IMR-90 (cell line): ENCODE measurements at regions not wholly inside any gene's neighbourhood (a gene's known extent, or its start where the extent isn't known, plus 50 kb on each side); places are given as distances from the start of the nearest gene placed in this dataset.

Source experiments
- ATAC-seq: fragments of 200-7000 bp; cut with Tn5 transposase; 2 replicates; pipeline ENCODE4 v1.9.1; 2020; ENCODE audit warnings: low read depth, mild to moderate bottlenecking, moderate library complexity
- BruUV-seq: library from RNA; stranded (reverse); fragments of 400-500 nt; replicated peaks from 2 replicates; lab custom pipeline; 2021; lab: Mats Ljungman, UMichigan
- CTCF ChIA-PET: fragments of 300-600 bp; formaldehyde crosslinking; extraction: SDS; loops from one replicate; lab custom pipeline; 2021; ENCODE audit warnings: antibody characterized with exemption; lab: Yijun Ruan, JAX
- POLR2A ChIA-PET: fragments of 300-600 bp; sonication (Branson Sonifier 250); formaldehyde crosslinking; loops from one replicate; lab custom pipeline; 2022; ENCODE audit warnings: antibody characterized with exemption; ENCODE audit not compliant: unreplicated experiment; lab: Charles Lee
- DNase-seq: peaks from one replicate; pipeline ENCODE4 v3.0.0; 2013
- H2AFZ ChIP-seq: replicated peaks from 2 replicates; pipeline ENCODE3; 2013; ENCODE audit warnings: low read length, mild to moderate bottlenecking; ENCODE audit not compliant: poor library complexity
- H2AK5ac ChIP-seq: 2 replicates; pipeline ENCODE4 v1.6.1; 2013; ENCODE audit warnings: low read depth, low read length, inconsistent platforms
- H2AK9ac ChIP-seq: replicated peaks from 2 replicates; pipeline ENCODE3; 2013; ENCODE audit warnings: mild to moderate bottlenecking, low read depth, low read length, moderate library complexity; ENCODE audit not compliant: poor library complexity
- H2BK120ac ChIP-seq: 2 replicates; pipeline ENCODE4 v1.6.1; 2013; ENCODE audit warnings: low read depth, low read length, inconsistent platforms
- H2BK15ac ChIP-seq: 3 replicates; pipeline ENCODE4 v1.6.1; 2013; ENCODE audit warnings: low read depth, low read length, inconsistent platforms
- H2BK20ac ChIP-seq: 2 replicates; pipeline ENCODE4 v1.6.1; 2013; ENCODE audit warnings: low read depth, mild to moderate bottlenecking, inconsistent platforms, low read length, moderate library complexity
- H2BK5ac ChIP-seq: 2 replicates; pipeline ENCODE4 v1.6.1; 2013; ENCODE audit warnings: mild to moderate bottlenecking, low read depth, low read length, inconsistent platforms; ENCODE audit not compliant: poor library complexity, severe bottlenecking
- H3K14ac ChIP-seq: replicated peaks from 2 replicates; pipeline ENCODE4 v1.6.1; 2013; ENCODE audit warnings: low read depth, low read length, inconsistent platforms
- H3K18ac ChIP-seq: 2 replicates; pipeline ENCODE4 v1.6.1; 2013; ENCODE audit warnings: low read depth, low read length, control low read depth
- H3K23ac ChIP-seq: 2 replicates; pipeline ENCODE4 v1.6.1; 2013; ENCODE audit warnings: low read depth, low read length, inconsistent platforms
- H3K27ac ChIP-seq: 2 replicates; pipeline ENCODE4 v1.5.1; 2013; ENCODE audit warnings: mild to moderate bottlenecking, control low read depth, low read length; ENCODE audit not compliant: insufficient read depth
- H3K27me3 ChIP-seq: 2 replicates; pipeline ENCODE4 v1.6.1; 2013; ENCODE audit warnings: low read length; ENCODE audit not compliant: control insufficient read depth, insufficient read depth
- H3K36me3 ChIP-seq: 2 replicates; pipeline ENCODE4 v1.6.1; 2013; ENCODE audit warnings: low read length, mixed read lengths; ENCODE audit not compliant: control insufficient read depth, insufficient read depth
- H3K4ac ChIP-seq: 2 replicates; pipeline ENCODE4 v1.6.1; 2013; ENCODE audit warnings: low read depth, low read length, inconsistent platforms
- H3K4me1 ChIP-seq: 2 replicates; pipeline ENCODE4 v1.6.1; 2013; ENCODE audit warnings: low read length, mixed read lengths; ENCODE audit not compliant: control insufficient read depth, insufficient read depth
- H3K4me2 ChIP-seq: 2 replicates; pipeline ENCODE4 v1.6.1; 2013; ENCODE audit warnings: low read depth, mild to moderate bottlenecking, control low read depth, low read length, moderate library complexity
- H3K4me3 ChIP-seq: 2 replicates; pipeline ENCODE4 v1.5.1; 2013; ENCODE audit warnings: low read depth, mild to moderate bottlenecking, control low read depth, low read length, moderate library complexity; ENCODE audit not compliant: insufficient read depth
- H3K56ac ChIP-seq: 2 replicates; pipeline ENCODE4 v1.6.1; 2013; ENCODE audit warnings: low read length, inconsistent platforms; ENCODE audit not compliant: insufficient read depth; ENCODE audit errors: extremely low read depth
- H3K79me1 ChIP-seq, 2 experiments: 2 replicates each; pipeline ENCODE4 v1.6.1; 2013; ENCODE audit warnings: low read length in 2 of 2, inconsistent platforms in 1 of 2, low read depth in 1 of 2
- H3K9ac ChIP-seq: 2 replicates; pipeline ENCODE4 v1.6.1; 2013; ENCODE audit warnings: low read depth, low read length, control low read depth
- H3K9me1 ChIP-seq: 2 replicates; pipeline ENCODE4 v1.6.1; 2013; ENCODE audit warnings: low read length, inconsistent platforms; ENCODE audit not compliant: insufficient read depth
- H3K9me3 ChIP-seq: 2 replicates; pipeline ENCODE4 v1.6.1; 2013; ENCODE audit warnings: low read length; ENCODE audit not compliant: control insufficient read depth, insufficient read depth
- H4K20me1 ChIP-seq: 2 replicates; pipeline ENCODE4 v1.6.1; 2013; ENCODE audit warnings: low read length, inconsistent platforms; ENCODE audit not compliant: insufficient read depth
- H4K5ac ChIP-seq: 2 replicates; pipeline ENCODE4 v1.6.1; 2013; ENCODE audit warnings: mild to moderate bottlenecking, low read depth, low read length, control low read depth
- H4K8ac ChIP-seq, 2 experiments: 2 replicates each; pipeline ENCODE4 v1.6.1; 2013; ENCODE audit warnings: low read depth in 2 of 2, low read length in 2 of 2, control low read depth in 1 of 2, inconsistent platforms in 1 of 2
- H4K91ac ChIP-seq: 2 replicates; pipeline ENCODE4 v1.6.1; 2013; ENCODE audit warnings: low read depth, low read length, inconsistent platforms; ENCODE audit not compliant: insufficient read depth
- BHLHE40 ChIP-seq: fragments of 150-350 bp; IDR thresholded peaks from 2 replicates; pipeline ENCODE4 v1.6.1; 2016; ENCODE audit warnings: mild to moderate bottlenecking, low read depth, low read length
- CEBPB ChIP-seq: IDR thresholded peaks from 2 replicates; pipeline ENCODE4 v1.6.1; 2012; ENCODE audit warnings: low read depth, low read length, improper control_type of control experiment
- CHD1 ChIP-seq: IDR thresholded peaks from 2 replicates; pipeline ENCODE4 v1.6.1; 2012; ENCODE audit warnings: low read depth, low read length, improper control_type of control experiment
- FOS ChIP-seq: fragments of 150-350 bp; IDR thresholded peaks from 2 replicates; pipeline ENCODE4 v1.6.1; 2016; ENCODE audit warnings: low read depth, low read length
- MAFK ChIP-seq: IDR thresholded peaks from 2 replicates; pipeline ENCODE4 v1.6.1; 2012; ENCODE audit warnings: low read depth, low read length, improper control_type of control experiment
- MAZ ChIP-seq: IDR thresholded peaks from 2 replicates; pipeline ENCODE4 v1.6.1; 2012; ENCODE audit warnings: low read depth, mild to moderate bottlenecking, low read length, improper control_type of control experiment, moderate library complexity, borderline replicate concordance
- POLR2A ChIP-seq: IDR thresholded peaks from 2 replicates; pipeline ENCODE4 v1.6.1; 2012; ENCODE audit warnings: mild to moderate bottlenecking, low read depth, low read length
- RCOR1 ChIP-seq: IDR thresholded peaks from 2 replicates; pipeline ENCODE4 v1.6.1; 2012; ENCODE audit warnings: mild to moderate bottlenecking, low read length, improper control_type of control experiment; ENCODE audit not compliant: insufficient replicate concordance
- SMC3 ChIP-seq: fragments of 150-350 bp; IDR thresholded peaks from 2 replicates; pipeline ENCODE4 v1.6.1; 2016; ENCODE audit warnings: low read depth, mild to moderate bottlenecking, antibody characterized with exemption, low read length, moderate library complexity
- WGBS, 2 experiments: methylation state at CpG; one replicate each; pipeline versions ENCODE4 v1.1.5 to v1.1.7; 2013; ENCODE audit warnings: missing lambda C conversion rate in 2 of 2; ENCODE audit not compliant: insufficient read length in 1 of 2; ENCODE audit errors: extremely low coverage in 2 of 2; 5-methylcytosine and 5-hydroxymethylcytosine counted together
- dilution Hi-C: fragments of 300-500 bp; cut with HindIII; formaldehyde crosslinking; loops from one replicate; pipeline ENCODE4 v1.14.3; 2018; ENCODE audit warnings: low sequenced_read_pairs; ENCODE audit not compliant: unreplicated experiment
- in situ Hi-C: fragments of 300-500 bp; cut with MboI; formaldehyde crosslinking; loops from 3 replicates; pipeline ENCODE4 v1.14.3; 2019; ENCODE audit warnings: low sequenced_read_pairs, inconsistent platforms, mixed read lengths
- intact Hi-C: fragments of 100-400 bp; cut with micrococcal nuclease; formaldehyde crosslinking; loops from 2 replicates; pipeline ENCODE4 v1.10.0; 2022
- TF ChIP-seq, protein P1 (sequence below): conservative IDR thresholded peaks from 2 replicates; pipeline ENCODE4 v1.5.1; 2012; ENCODE audit warnings: mild to moderate bottlenecking, low read depth, low read length, improper control_type of control experiment
- TF ChIP-seq, protein P2 (sequence below): fragments of 150-350 bp; IDR thresholded peaks from 2 replicates; pipeline ENCODE4 v1.6.1; 2016; ENCODE audit warnings: low read depth, mild to moderate bottlenecking, low read length, moderate library complexity, borderline replicate concordance

DNA sequence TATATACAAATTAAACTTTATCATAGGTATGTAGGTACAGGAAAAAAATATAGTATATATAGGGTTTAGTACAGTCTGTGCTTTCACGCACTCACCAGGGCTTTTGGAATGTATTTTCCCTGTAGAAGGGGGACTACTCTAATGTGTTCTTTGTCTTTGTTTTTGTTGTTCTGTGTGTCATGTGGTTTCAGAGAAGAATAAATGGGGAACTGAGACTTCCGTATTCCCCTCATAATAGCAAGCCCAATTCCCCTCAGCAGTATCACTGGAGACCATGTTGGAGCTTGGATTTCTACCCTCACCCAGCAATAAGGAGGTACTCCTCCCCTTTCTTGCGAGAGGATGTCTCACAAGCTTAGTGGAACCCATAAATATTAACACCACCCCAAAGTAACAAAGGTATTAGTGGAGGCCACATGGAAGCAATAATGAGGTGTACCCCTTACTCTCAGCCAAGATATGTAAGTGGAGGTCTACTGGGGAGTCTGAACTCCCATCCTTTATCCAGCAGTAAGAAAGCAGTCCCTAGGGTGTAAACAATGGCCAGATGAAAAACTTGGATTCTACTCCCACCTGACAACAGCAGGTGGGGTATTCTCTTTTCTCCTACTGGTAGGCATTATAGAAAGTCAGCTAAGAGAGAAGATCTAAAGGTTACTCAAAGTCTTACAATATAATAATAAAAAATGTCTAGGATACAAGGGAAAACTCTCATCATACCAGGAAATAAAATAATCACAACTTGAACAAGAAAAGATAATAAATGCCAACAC, 805.4 kb upstream of the GALNTL6 start:
- Histone ChIP-seq H3K36me3 (no peaks in the 10 kb centered on the region), H3K18ac (no peak overlapping the region), H3K9ac (no peak overlapping the region), H3K23ac (no peak overlapping the region), H3K14ac (no peak overlapping the region), H3K79me1 (no peaks in the 10 kb centered on the region), H3K4ac (no peak overlapping the region), H4K8ac (no peak overlapping the region), H3K27me3 (no peaks in the 10 kb centered on the region), H2BK5ac (no peak overlapping the region), H2AK5ac (no peak overlapping the region), H3K56ac (no peak overlapping the region), H2BK20ac (no peak overlapping the region), H3K4me2 (no peak overlapping the region), H3K4me3 (no peak overlapping the region), H3K27ac (no peak overlapping the region), H2BK15ac (no peak overlapping the region), H4K20me1 (no peaks in the 10 kb centered on the region), H3K4me1 (no peaks in the 10 kb centered on the region), H4K91ac (no peak overlapping the region), H2BK120ac (no peak overlapping the region), H2AFZ (no peak overlapping the region), H3K9me3 (peaks cover 8% of the 10 kb centered on the region), H2AK9ac (no peak overlapping the region), H3K9me1 (no peaks in the 10 kb centered on the region), H4K5ac (no peak overlapping the region)
- CTCF ChIA-PET: no interaction called here
- BruUV-seq: no TSS peak
- ATAC-seq: no peak
- TF ChIP-seq FOS (no peak), BHLHE40 (no peak), SMC3 (no peak), POLR2A (no peak), RCOR1 (no peak), CEBPB (no peak), MAFK (no peak), MAZ (no peak), CHD1 (no peak)
- TF ChIP-seq, protein P1, sequence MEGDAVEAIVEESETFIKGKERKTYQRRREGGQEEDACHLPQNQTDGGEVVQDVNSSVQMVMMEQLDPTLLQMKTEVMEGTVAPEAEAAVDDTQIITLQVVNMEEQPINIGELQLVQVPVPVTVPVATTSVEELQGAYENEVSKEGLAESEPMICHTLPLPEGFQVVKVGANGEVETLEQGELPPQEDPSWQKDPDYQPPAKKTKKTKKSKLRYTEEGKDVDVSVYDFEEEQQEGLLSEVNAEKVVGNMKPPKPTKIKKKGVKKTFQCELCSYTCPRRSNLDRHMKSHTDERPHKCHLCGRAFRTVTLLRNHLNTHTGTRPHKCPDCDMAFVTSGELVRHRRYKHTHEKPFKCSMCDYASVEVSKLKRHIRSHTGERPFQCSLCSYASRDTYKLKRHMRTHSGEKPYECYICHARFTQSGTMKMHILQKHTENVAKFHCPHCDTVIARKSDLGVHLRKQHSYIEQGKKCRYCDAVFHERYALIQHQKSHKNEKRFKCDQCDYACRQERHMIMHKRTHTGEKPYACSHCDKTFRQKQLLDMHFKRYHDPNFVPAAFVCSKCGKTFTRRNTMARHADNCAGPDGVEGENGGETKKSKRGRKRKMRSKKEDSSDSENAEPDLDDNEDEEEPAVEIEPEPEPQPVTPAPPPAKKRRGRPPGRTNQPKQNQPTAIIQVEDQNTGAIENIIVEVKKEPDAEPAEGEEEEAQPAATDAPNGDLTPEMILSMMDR: no peak
- TF ChIP-seq, protein P2, sequence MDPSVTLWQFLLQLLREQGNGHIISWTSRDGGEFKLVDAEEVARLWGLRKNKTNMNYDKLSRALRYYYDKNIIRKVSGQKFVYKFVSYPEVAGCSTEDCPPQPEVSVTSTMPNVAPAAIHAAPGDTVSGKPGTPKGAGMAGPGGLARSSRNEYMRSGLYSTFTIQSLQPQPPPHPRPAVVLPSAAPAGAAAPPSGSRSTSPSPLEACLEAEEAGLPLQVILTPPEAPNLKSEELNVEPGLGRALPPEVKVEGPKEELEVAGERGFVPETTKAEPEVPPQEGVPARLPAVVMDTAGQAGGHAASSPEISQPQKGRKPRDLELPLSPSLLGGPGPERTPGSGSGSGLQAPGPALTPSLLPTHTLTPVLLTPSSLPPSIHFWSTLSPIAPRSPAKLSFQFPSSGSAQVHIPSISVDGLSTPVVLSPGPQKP: no peak
- WGBS, 2 experiments: no CpG with 5 or more reads among the region's 3 CpGs
- dilution Hi-C loops (no loop called here), in situ Hi-C loops (no loop called here), intact Hi-C loops (no loop called here)
- DNase-seq: no peak
- POLR2A ChIA-PET: no interaction called here
